Lower leg skin (tissue), 4 donors: ENCODE measurements at regions not wholly inside any gene's neighbourhood (a gene's known extent, or its start where the extent isn't known, plus 50 kb on each side); places are given as distances from the start of the nearest gene placed in this dataset.

Experiments
- DNase-seq, 2 donors: peaks; one replicate each; pipeline ENCODE4 v3.0.0-alpha.2; 2019; ENCODE audit warnings: low spot score in 2 of 2
- H3K4me3 ChIP-seq: fragments of 200-600 bp; sonication (generic); 2 replicates; pipeline ENCODE4 v1.5.1; 2017; ENCODE audit warnings: mild to moderate bottlenecking, low read depth; ENCODE audit not compliant: poor library complexity, severe bottlenecking
- CTCF ChIP-seq, 3 donors: fragments of 450-650 bp; IDR thresholded peaks; one replicate each; pipeline ENCODE4 v1.5.1; 2016; ENCODE audit warnings: antibody characterized with exemption in 3 of 3, mild to moderate bottlenecking in 3 of 3, moderate library complexity in 2 of 3
- POLR2A ChIP-seq, 2 donors: fragments of 450-650 bp; IDR thresholded peaks; one replicate each; pipeline ENCODE4 v1.6.1; 2016 to 2017; ENCODE audit warnings: antibody characterized with exemption in 2 of 2, mild to moderate bottlenecking in 1 of 2, moderate library complexity in 1 of 2
- WGBS, 2 donors: methylation state at CpG; one replicate each; pipeline ENCODE4 v1.1.5; 2018; 5-methylcytosine and 5-hydroxymethylcytosine counted together
- intact Hi-C: fragments of 100-400 bp; cut with DNase I; formaldehyde crosslinking; loops from one replicate; pipeline ENCODE4 v1.15.0; 2023; ENCODE audit warnings: low total_unique reads

GRCh38 chr20:57786304-57786932 lies 76.6 kb upstream of the PMEPA1 start:
- TF ChIP-seq CTCF (IDR thresholded peaks at IDR 0.05) (no peak), POLR2A (IDR thresholded peaks at IDR 0.05) (no peak)
- peak in 1 of 2 donors; percentile 58 for DNase-seq
- no peak overlapping the region for H3K4me3 ChIP-seq
- intact Hi-C loops, result no loop called here
- 70 to 78% methylated on average over 14 of the region's 14 CpGs for WGBS, 2 donors

GRCh38 chr20:57785720-57786119 lies 75.9 kb upstream of the PMEPA1 start:
- intact Hi-C loops, result no loop called here

GRCh38 chr20:57785061-57785460 lies 75.2 kb upstream of the PMEPA1 start:
- TF ChIP-seq POLR2A (IDR thresholded peaks at IDR 0.05) (no peak), CTCF (IDR thresholded peaks at IDR 0.05) (no peak)
- intact Hi-C loops, result no loop called here

More at GRCh38 chr20:57785720-57786119, 75.9 kb upstream of the PMEPA1 start:
- no peak for TF ChIP-seq POLR2A (IDR thresholded peaks at IDR 0.05)
- peak in 1 of 2 donors; percentile 59 for DNase-seq
- no peak overlapping the region for H3K4me3 ChIP-seq
- WGBS, 2 donors, result 54 to 65% methylated on average over 4 to 6 of the region's 6 CpGs

GRCh38 chr20:57783956-57784837 lies 74.4 kb upstream of the PMEPA1 start:
- intact Hi-C loops, result no loop called here
- peak in 1 of 2 donors; percentile 58 for DNase-seq
- TF ChIP-seq POLR2A (IDR thresholded peaks at IDR 0.05) (no peak), CTCF (IDR thresholded peaks at IDR 0.05) (no peak)
- 88 to 92% methylated on average over 10 of the region's 10 CpGs for WGBS, 2 donors
- no peak overlapping the region for H3K4me3 ChIP-seq

More at GRCh38 chr20:57785061-57785460, 75.2 kb upstream of the PMEPA1 start:
- DNase-seq, result peak in 1 of 2 donors; percentile 68
- WGBS, 2 donors, result 79 to 83% methylated on average over 4 of the region's 4 CpGs
- H3K4me3 ChIP-seq, result no peak overlapping the region

GRCh38 chr20:57783196-57783595 lies 73.4 kb upstream of the PMEPA1 start:
- TF ChIP-seq POLR2A (IDR thresholded peaks at IDR 0.05) (no peak), CTCF (IDR thresholded peaks at IDR 0.05) (no peak)
- H3K4me3 ChIP-seq, result no peak overlapping the region
- DNase-seq, result peak in 1 of 2 donors; percentile 42
- intact Hi-C loops, result no loop called here
- WGBS, 2 donors, result 76 to 84% methylated on average over 3 to 4 of the region's 4 CpGs

GRCh38 chr20:57782631-57783041 lies 72.8 kb upstream of the PMEPA1 start:
- WGBS, 2 donors, result 79 to 91% methylated on average over 11 of the region's 12 CpGs
- intact Hi-C loops, result no loop called here
- peak in 1 of 2 donors; percentile 74 for DNase-seq
- TF ChIP-seq POLR2A (IDR thresholded peaks at IDR 0.05), result no peak
- H3K4me3 ChIP-seq, result no peak overlapping the region
